T-helper 17 cell (primary cell): ENCODE measurements at regions not wholly inside any gene's neighbourhood (a gene's known extent, or its start where the extent isn't known, plus 50 kb on each side); places are given as distances from the start of the nearest gene placed in this dataset.

ENCODE experiments used
- ATAC-seq: fragments of 150-1000 bp; cut with Tn5 transposase; 2 replicates; pipeline ENCODE4 v1.10.0; 2021; ENCODE audit warnings: mild to moderate bottlenecking, moderate library complexity
- DNase-seq, 3 donors: peaks; one replicate each; pipeline versions ENCODE4 v3.0.0 to v3.0.0-alpha.2; 2020 to 2021
- H3K9me3 ChIP-seq: one replicate; pipeline ENCODE4 v1.7.0; 2013; ENCODE audit warnings: low read length, mild to moderate bottlenecking; ENCODE audit not compliant: control insufficient read depth, poor library complexity, severe bottlenecking
- H3K27ac Mint-ChIP-seq: one replicate; pipeline ENCODE4 v1.8.0; 2022; ENCODE audit warnings: mild to moderate bottlenecking, moderate library complexity, mixed read lengths
- H3K27me3 Mint-ChIP-seq: one replicate; pipeline ENCODE4 v1.8.0; 2022; ENCODE audit warnings: mixed read lengths
- H3K36me3 Mint-ChIP-seq: one replicate; pipeline ENCODE4 v1.8.0; 2022; ENCODE audit warnings: low read depth, mixed read lengths
- H3K4me1 Mint-ChIP-seq: one replicate; pipeline ENCODE4 v1.8.0; 2022; ENCODE audit warnings: mild to moderate bottlenecking, mixed read lengths
- H3K4me3 Mint-ChIP-seq: one replicate; pipeline ENCODE4 v1.8.0; 2022; ENCODE audit warnings: mild to moderate bottlenecking, moderate library complexity, mixed read lengths

DNA sequence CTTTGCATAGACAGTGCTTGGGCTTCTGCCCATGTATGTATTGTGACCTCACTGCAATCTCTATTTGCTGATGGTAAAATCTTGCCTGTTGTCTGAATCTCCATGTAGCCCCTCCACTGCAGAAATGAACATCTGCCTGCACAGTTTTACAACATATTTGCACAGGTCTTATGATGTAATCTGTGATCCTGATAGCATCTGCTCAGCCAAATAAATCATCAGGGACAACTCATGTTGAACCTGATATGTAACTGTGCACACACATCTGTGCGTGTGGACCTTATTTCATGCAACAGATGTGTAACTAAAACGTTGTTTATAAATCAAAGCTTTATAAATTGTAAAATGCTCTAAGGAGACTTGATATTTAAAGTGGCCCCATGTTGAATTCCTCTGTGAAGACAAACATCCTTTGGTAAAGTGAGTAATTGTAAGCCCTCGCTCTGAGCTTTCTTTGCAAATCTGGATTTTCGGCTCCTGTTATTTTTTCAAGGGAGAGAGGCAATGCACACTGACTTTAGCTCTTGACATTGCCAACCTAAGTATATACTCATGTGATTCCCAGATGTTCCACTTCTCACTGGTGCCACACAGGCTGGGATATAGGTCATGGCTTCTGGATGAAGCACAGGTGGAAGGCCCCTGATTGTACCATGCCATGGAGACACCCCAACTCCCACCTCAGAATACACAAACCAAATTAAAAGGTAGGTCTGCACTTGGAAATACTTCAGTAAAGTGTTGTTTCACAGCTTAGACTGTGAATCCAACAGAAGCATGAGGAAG is 371.3 kb downstream of the GRIN2B start:
- Mint-ChIP-seq H3K4me3 (no peak overlapping the region), H3K27me3 (peaks cover 11% of the 10 kb centered on the region), H3K4me1 (no peaks in the 10 kb centered on the region), H3K27ac (no peak overlapping the region), H3K36me3 (no peaks in the 10 kb centered on the region)
- no peak for DNase-seq
- no peak for ATAC-seq
- H3K9me3 ChIP-seq: no peaks in the 10 kb centered on the region

DNA sequence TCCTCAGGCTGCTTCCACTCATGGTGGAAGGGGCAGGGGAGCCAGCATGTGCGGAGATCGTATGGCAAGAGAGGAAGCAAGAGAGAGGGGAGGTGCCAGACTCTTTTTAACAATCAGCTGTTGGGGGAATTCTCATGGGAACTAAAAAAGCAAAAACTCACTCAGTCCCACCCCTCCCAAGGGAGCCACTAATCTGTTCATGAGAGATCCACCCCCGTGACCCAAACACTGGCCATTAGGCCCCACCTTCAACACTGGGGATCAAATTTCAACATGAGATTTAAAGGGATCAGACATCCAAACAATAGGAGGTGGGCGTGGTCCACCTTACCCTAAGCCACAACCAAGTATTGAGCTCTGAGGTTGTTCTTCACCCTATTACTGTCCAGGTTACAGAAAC is 375.1 kb downstream of the GRIN2B start:
- no peaks in the 10 kb centered on the region for H3K4me1 Mint-ChIP-seq
- no peak overlapping the region for H3K27ac Mint-ChIP-seq
- H3K27me3 Mint-ChIP-seq: peaks cover 8% of the 10 kb centered on the region
- H3K9me3 ChIP-seq: no peaks in the 10 kb centered on the region
- H3K36me3 Mint-ChIP-seq: no peaks in the 10 kb centered on the region
- H3K4me3 Mint-ChIP-seq: no peak overlapping the region
- DNase-seq (no peak), ATAC-seq (no peak)

DNA sequence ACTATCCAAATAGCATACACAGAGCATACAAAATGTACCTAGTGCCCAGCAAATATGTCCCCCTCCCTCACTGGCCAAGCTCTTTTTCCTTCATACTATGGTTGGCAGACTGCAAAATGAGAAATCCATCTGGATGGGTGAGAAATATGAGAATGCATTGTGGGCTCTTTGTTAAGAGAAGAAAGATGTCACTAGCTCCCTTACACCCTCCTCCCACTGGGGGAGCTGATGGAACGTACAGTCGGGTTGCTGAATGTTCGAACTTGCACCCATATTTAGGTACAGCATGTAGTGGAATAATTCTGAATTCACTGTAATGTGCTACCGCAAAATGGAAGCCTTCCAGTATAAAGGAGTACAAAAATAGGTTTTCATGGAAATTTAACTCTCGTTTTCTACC is 377.4 kb downstream of the GRIN2B start:
- Mint-ChIP-seq H3K4me3 (no peak overlapping the region), H3K27ac (no peak overlapping the region), H3K27me3 (peaks cover 9% of the 10 kb centered on the region), H3K4me1 (no peaks in the 10 kb centered on the region), H3K36me3 (no peaks in the 10 kb centered on the region)
- no peak for ATAC-seq
- no peak for DNase-seq
- H3K9me3 ChIP-seq: no peaks in the 10 kb centered on the region

DNA sequence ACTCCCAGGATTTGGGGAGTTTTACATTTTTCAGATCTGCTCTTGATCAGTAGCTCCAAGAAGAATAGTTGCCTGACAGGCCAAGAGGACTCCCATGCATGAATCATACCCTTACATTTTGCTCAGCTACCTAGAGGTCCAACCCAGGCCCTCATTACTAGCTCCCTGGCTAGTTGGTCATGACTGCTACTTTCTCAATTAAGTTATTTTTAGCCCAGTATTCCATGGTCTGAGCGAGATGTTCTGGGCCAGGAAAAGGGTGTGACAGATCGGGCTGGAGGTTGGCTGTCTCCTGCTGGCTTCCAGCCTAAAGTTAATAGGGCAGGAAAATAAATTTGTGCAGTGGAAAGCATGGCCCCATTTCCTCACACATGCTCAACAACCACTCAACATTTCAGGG is 379.2 kb downstream of the GRIN2B start:
- no peaks in the 10 kb centered on the region for H3K9me3 ChIP-seq
- ATAC-seq: no peak
- no peak overlapping the region for H3K4me3 Mint-ChIP-seq
- DNase-seq: no peak
- H3K36me3 Mint-ChIP-seq: no peaks in the 10 kb centered on the region
- peaks cover 14% of the 10 kb centered on the region for H3K27me3 Mint-ChIP-seq
- H3K27ac Mint-ChIP-seq: no peak overlapping the region
- no peaks in the 10 kb centered on the region for H3K4me1 Mint-ChIP-seq

DNA sequence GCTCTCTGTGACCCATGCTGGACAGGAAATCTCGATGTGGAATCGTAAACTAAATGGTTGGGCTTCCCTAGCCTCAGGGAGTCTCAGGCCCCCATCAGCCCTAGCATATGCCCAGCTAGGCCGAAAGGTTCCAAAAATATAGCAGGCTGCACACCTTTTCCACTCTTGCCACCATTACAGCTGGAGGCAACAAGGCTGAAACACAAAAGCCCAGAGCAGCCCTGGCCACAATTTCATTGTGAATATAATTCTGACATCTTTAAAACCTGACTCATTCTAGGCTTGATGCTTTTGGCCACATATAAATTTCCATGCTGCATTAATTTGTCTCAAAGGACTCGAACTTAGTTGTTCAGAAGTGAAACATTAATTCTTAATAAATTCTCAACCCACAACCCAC is 382.2 kb downstream of the GRIN2B start:
- Mint-ChIP-seq H3K27me3 (peaks cover 6% of the 10 kb centered on the region), H3K4me1 (no peaks in the 10 kb centered on the region), H3K27ac (no peak overlapping the region), H3K36me3 (no peaks in the 10 kb centered on the region), H3K4me3 (no peak overlapping the region)
- no peaks in the 10 kb centered on the region for H3K9me3 ChIP-seq
- ATAC-seq (no peak), DNase-seq (no peak)

DNA sequence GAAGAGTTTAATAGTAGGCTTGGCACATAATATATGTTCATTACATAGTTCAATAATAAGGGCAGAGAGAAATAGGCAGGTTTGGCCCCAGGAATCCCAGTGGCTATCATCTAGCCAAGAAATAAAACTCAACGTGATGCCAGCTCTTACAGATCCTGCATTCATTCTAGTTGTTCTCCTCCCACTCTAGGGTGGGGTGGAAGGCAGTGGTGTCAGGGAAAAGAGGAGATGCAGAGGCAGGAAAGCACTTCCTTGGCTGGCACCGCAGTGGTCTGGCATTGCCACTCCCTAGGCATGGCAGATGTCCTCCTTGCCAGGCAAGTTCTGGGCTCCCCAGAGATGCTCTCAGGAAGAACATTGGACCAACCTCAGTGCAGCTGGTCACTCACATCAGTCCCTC is 383.6 kb downstream of the GRIN2B start:
- Mint-ChIP-seq H3K27ac (no peak overlapping the region), H3K4me1 (no peaks in the 10 kb centered on the region)
- no peak for ATAC-seq

DNA sequence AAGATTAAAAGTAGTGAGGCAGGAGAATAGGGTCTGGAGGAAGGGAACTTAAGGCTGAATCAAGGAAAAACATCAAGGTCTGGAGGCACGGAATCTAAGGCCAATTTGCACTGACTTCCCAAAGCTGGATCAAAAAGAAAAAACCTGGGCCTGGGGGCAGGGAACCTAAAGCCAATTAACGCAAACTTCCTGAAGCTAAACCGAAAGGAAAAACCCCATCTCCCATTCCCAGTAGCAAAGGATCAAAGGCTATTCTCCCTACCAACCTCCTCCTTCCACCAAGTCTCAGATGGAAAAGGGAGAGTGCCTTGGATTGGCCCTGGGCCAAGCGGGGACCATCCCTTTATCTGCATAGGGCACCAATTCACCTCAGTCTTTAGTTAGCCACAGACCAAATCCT is 384.2 kb downstream of the GRIN2B start:
- ATAC-seq (no peak), DNase-seq (no peak)
- Mint-ChIP-seq H3K4me3 (no peak overlapping the region), H3K27me3 (peaks cover 6% of the 10 kb centered on the region), H3K36me3 (no peaks in the 10 kb centered on the region), H3K4me1 (peaks cover under 1% of the 10 kb centered on the region), H3K27ac (no peak overlapping the region)
- H3K9me3 ChIP-seq: no peaks in the 10 kb centered on the region

More for the DNA sequence above, 383.6 kb downstream of the GRIN2B start:
- H3K36me3 Mint-ChIP-seq: no peaks in the 10 kb centered on the region
- DNase-seq: no peak
- no peaks in the 10 kb centered on the region for H3K9me3 ChIP-seq
- H3K27me3 Mint-ChIP-seq: peaks cover 6% of the 10 kb centered on the region
- H3K4me3 Mint-ChIP-seq: no peak overlapping the region

DNA sequence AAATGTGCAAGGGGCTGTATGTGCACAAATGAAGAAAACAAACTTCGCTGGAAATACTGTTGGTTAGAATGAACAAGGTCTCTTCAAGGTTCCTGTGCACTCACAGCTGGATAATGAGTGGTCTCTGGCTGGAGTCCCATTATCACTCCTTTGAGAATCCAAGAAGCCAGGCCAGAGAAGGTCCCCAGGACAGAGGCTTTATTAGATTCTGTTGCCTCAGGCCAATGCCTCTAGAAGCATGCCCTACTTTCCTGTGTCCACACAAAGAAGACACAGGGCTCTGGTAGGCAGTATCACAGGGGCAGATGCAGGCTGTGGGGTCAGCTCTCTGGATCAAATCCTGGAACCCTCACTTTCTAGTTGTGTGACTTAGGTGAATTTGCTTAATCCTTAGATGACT is 384.7 kb downstream of the GRIN2B start:
- ATAC-seq (no peak), DNase-seq (no peak)
- H3K9me3 ChIP-seq: no peaks in the 10 kb centered on the region
- Mint-ChIP-seq H3K4me3 (no peak overlapping the region), H3K27ac (no peak overlapping the region), H3K27me3 (peaks cover 6% of the 10 kb centered on the region), H3K4me1 (peaks cover 4% of the 10 kb centered on the region), H3K36me3 (no peaks in the 10 kb centered on the region)

DNA sequence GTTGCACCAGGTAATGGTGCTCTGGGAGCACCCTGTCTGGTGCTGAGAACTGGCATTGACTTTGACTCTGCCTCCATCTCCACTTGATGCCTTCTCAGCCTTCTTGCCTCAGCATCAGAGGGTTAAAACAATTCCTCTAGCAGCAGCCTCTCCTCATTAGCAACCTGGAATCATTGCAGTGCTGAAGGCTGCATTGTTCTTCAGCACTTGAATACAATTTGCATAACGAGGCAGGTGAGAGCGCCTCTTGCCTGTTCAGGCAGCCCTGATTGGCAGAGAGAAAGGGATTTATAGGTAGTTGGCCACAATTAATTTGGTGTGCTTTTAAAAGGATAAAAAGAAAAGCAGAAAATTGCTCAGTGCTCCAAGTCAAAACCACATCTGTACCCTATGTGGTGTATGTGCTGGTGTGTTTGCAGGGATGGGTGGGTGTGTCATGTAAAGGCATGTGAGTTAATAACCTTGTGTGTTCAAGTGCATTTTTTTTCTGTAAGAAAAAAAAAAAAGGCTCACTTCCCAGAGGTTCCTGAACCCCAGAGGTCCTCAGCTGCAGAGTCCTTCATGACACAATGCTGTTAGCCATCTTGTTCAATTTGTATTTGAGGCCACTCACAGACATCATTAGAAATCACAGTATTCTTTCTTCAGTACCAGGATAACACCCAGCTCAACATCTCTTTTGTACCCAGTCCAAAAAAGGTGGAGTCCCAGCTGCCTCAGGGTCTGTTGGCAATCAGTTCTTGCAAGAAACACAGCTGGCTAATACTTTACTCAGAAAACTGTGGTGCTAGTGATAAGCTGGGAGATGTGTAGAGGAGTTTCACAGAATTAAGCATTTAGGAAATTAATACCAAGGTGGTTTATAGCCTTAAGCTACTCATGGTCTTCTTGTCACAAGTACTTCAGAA is 385.6 kb downstream of the GRIN2B start:
- ATAC-seq (no peak), DNase-seq (no peak)
- no peak overlapping the region for H3K4me3 Mint-ChIP-seq
- H3K9me3 ChIP-seq: no peaks in the 10 kb centered on the region
- H3K27ac Mint-ChIP-seq: no peak overlapping the region
- H3K4me1 Mint-ChIP-seq: peaks cover 4% of the 10 kb centered on the region
- no peaks in the 10 kb centered on the region for H3K36me3 Mint-ChIP-seq
- H3K27me3 Mint-ChIP-seq: peaks cover 6% of the 10 kb centered on the region

DNA sequence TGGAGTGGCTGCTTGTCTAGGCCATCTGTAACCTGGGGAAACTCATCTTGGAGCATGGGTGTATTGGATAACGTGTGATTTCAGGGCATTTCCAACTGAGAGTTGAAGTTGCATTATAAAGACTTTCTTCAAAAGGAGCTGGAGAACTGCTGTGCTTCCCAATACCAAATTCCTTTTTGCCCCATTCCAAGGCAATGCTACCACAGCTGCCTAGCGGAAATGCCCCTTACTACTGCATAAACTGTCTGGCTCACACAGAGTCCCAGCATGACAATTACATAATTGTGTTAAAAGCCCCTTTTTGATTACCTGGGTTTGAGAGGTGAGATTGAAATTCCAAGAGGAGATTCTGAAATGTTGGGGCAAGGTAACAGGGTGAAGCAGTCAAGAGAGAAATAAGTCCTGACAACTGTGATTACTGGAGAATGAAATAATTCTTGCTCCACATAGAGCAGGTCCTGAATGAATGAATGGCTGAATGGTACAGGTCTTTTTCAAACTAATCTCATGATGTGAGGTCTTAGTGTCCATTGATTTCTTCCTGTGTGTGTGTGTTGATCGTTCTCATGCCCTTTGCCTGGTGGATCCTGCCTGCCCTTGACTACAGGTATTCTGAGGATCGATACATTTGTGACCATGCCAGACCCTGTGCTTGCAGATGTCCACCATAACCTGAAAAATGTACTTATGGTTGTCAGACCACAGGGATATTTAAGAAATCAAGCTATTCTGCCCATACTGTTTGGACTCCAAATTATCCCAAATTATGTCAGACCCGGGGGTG is 386.5 kb downstream of the GRIN2B start:
- H3K9me3 ChIP-seq: no peaks in the 10 kb centered on the region
- Mint-ChIP-seq H3K4me1 (peaks cover 4% of the 10 kb centered on the region), H3K27me3 (peaks cover 12% of the 10 kb centered on the region), H3K4me3 (no peak overlapping the region), H3K27ac (no peak overlapping the region), H3K36me3 (no peaks in the 10 kb centered on the region)
- ATAC-seq (no peak), DNase-seq (no peak)

DNA sequence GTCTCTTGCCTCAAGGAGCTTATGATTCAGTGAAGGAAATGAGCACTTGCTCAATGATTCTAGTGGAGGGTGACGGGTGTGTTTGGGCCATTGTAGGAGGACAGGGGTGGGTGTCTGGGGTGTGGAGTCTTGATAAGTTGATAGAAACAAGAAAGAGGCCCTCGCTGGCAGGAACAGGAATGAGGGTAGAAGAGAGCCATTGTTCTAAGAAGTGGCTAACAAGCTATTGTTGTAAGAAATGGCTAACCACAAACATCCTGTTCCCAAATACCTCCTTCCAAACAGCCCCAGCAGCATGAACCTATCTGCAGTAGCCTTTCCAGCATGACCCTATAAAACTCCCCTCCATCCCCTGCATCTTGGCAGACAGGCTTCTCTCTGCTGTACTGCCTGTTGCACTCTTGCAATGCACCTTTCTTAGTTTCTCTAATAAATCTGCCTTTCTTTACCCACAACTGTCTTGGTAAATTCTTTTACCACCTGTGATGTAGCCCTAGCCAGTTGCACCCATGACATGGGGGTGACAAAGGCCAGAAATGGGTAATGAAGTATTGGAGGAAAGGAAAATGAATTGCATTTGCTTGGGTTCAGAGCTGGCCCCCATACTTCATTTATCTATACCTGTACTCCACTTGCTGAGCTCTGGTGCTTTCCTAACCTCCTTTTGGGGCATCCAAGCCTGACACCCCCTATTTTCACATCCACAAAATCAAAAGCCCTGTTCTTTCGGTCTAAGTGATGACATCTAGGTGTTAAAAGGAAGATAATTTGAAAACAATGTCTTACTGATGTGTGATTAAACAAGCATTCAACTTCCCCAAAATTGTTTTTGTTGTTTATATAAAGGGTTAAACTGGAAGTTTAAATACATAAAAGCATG is 389.1 kb downstream of the GRIN2B start:
- Mint-ChIP-seq H3K27me3 (peaks cover 6% of the 10 kb centered on the region), H3K27ac (no peak overlapping the region), H3K4me3 (no peak overlapping the region), H3K4me1 (peaks cover 4% of the 10 kb centered on the region), H3K36me3 (no peaks in the 10 kb centered on the region)
- ATAC-seq: no peak
- DNase-seq: no peak
- H3K9me3 ChIP-seq: no peaks in the 10 kb centered on the region

DNA sequence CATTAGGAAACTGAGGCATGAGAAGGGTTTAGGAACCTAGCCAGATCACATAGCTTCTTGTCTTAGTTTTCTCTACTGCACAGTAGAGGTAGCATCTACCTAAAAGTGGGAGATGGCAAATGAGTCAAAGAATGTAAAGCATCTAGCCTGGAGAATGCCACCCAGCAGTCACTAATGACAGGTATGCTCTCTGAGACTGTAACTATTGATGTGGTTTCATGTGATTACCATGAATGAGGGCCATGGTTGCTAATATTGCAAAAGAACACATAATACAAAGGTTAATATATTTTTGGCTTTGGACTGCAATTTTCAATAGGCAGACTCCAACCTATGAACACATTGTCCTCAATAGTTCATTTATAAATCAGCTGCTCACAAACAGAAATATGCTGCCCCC is 389.9 kb downstream of the GRIN2B start:
- no peaks in the 10 kb centered on the region for H3K36me3 Mint-ChIP-seq
- no peak overlapping the region for H3K4me3 Mint-ChIP-seq
- H3K4me1 Mint-ChIP-seq: peaks cover 4% of the 10 kb centered on the region
- peaks cover 6% of the 10 kb centered on the region for H3K27me3 Mint-ChIP-seq
- ATAC-seq (no peak), DNase-seq (no peak)
- no peaks in the 10 kb centered on the region for H3K9me3 ChIP-seq
- H3K27ac Mint-ChIP-seq: no peak overlapping the region
